DND-41 (cell line): ENCODE measurements at regions not wholly inside any gene's neighbourhood (a gene's known extent, or its start where the extent isn't known, plus 50 kb on each side); places are given as distances from the start of the nearest gene placed in this dataset.

Experiments
- EZH2 ChIP-seq: IDR thresholded peaks from 3 replicates; pipeline ENCODE4 v1.6.1; 2012; ENCODE audit warnings: borderline replicate concordance, low read depth, mild to moderate bottlenecking, moderate library complexity, low read length, inconsistent platforms; ENCODE audit not compliant: severe bottlenecking
- TF ChIP-seq, protein P1 (sequence below): IDR thresholded peaks from 2 replicates; pipeline ENCODE4 v1.5.1; 2012; ENCODE audit warnings: borderline replicate concordance, low read length, moderate library complexity, mild to moderate bottlenecking; ENCODE audit not compliant: poor library complexity, severe bottlenecking; ENCODE audit errors: extremely low read depth

GRCh38 chr2:199111458-199111857 is 346.3 kb downstream of the SATB2 start:
- TF ChIP-seq, protein P1, sequence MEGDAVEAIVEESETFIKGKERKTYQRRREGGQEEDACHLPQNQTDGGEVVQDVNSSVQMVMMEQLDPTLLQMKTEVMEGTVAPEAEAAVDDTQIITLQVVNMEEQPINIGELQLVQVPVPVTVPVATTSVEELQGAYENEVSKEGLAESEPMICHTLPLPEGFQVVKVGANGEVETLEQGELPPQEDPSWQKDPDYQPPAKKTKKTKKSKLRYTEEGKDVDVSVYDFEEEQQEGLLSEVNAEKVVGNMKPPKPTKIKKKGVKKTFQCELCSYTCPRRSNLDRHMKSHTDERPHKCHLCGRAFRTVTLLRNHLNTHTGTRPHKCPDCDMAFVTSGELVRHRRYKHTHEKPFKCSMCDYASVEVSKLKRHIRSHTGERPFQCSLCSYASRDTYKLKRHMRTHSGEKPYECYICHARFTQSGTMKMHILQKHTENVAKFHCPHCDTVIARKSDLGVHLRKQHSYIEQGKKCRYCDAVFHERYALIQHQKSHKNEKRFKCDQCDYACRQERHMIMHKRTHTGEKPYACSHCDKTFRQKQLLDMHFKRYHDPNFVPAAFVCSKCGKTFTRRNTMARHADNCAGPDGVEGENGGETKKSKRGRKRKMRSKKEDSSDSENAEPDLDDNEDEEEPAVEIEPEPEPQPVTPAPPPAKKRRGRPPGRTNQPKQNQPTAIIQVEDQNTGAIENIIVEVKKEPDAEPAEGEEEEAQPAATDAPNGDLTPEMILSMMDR = no peak
- no peak for TF ChIP-seq EZH2
